Activated CD8-positive, alpha-beta T cell treated with anti-CD3 and anti-CD28 coated beads, Interleukin-2, amount 10 ng/mL, durations not matched to agents 7 days and 5 days (primary cell): ENCODE measurements at regions not wholly inside any gene's neighbourhood (a gene's known extent, or its start where the extent isn't known, plus 50 kb on each side); places are given as distances from the start of the nearest gene placed in this dataset.
"Not testable (repeated sequence)": the region's sequence is repeated elsewhere in the genome, so short reads cannot be mapped to it uniquely, and the experiment has no call there.

Experiments
- ATAC-seq: fragments of 150-1000 bp; cut with Tn5 transposase; one replicate; pipeline ENCODE4 v1.10.0; 2021; ENCODE audit warnings: moderate library complexity
- CTCF ChIA-PET: fragments of 350-600 bp; sonication (Branson Sonifier 250); formaldehyde crosslinking; loops from one replicate; lab custom pipeline; 2021; ENCODE audit warnings: antibody characterized with exemption; lab: Charles Lee
- POLR2A ChIA-PET: fragments of 350-600 bp; sonication (Branson Sonifier 250); formaldehyde crosslinking; loops from one replicate; lab custom pipeline; 2021; ENCODE audit warnings: antibody characterized with exemption; lab: Charles Lee
- DNase-seq: peaks from one replicate; pipeline ENCODE4 v3.0.0-alpha.2; 2020
- H3K27ac Mint-ChIP-seq: one replicate; pipeline ENCODE4 v1.8.0; 2021; ENCODE audit warnings: mild to moderate bottlenecking, mixed read lengths
- H3K27me3 Mint-ChIP-seq: one replicate; pipeline ENCODE4 v1.8.0; 2021; ENCODE audit warnings: low read depth, mixed read lengths
- H3K36me3 Mint-ChIP-seq: one replicate; pipeline ENCODE4 v1.8.0; 2021; ENCODE audit warnings: low read depth, mixed read lengths
- H3K4me1 Mint-ChIP-seq: one replicate; pipeline ENCODE4 v1.8.0; 2021; ENCODE audit warnings: low read depth, mixed read lengths
- H3K4me3 Mint-ChIP-seq: one replicate; pipeline ENCODE4 v1.8.0; 2021; ENCODE audit warnings: mild to moderate bottlenecking, mixed read lengths
- H3K9me3 Mint-ChIP-seq: one replicate; pipeline ENCODE4 v1.8.0; 2022; ENCODE audit warnings: mixed read lengths; ENCODE audit not compliant: insufficient read depth

GRCh38 chr5:84715091-84715490, 330.4 kb upstream of the EDIL3 start:
- ChIA-PET CTCF (no interaction called here), POLR2A (no interaction called here)
- Mint-ChIP-seq H3K36me3 (no peaks in the 10 kb centered on the region), H3K9me3 (peaks cover 7% of the 10 kb centered on the region), H3K27ac (no peak overlapping the region), H3K4me1 (no peaks in the 10 kb centered on the region), H3K27me3 (no peaks in the 10 kb centered on the region), H3K4me3 (no peak overlapping the region)
- no peak for DNase-seq
- no peak for ATAC-seq

- POLR2A ChIA-PET: no interaction called here
- Mint-ChIP-seq H3K27me3 (no peaks in the 10 kb centered on the region), H3K4me1 (no peaks in the 10 kb centered on the region), H3K9me3 (no peaks in the 10 kb centered on the region), H3K4me3 (no peak overlapping the region), H3K36me3 (no peaks in the 10 kb centered on the region), H3K27ac (no peak overlapping the region)
- DNase-seq (no peak), ATAC-seq (no peak)
- CTCF ChIA-PET: no interaction called here
Observed at GRCh38 chr5:84709075-84709474, 324.4 kb upstream of the EDIL3 start.

GRCh38 chr5:84706678-84707641, 322.3 kb upstream of the EDIL3 start:
- ATAC-seq: no peak
- Mint-ChIP-seq H3K27ac (no peak overlapping the region), H3K4me1 (no peaks in the 10 kb centered on the region), H3K4me3 (no peak overlapping the region), H3K27me3 (no peaks in the 10 kb centered on the region), H3K36me3 (no peaks in the 10 kb centered on the region), H3K9me3 (no peaks in the 10 kb centered on the region)
- CTCF ChIA-PET: no interaction called here
- no peak for DNase-seq
- POLR2A ChIA-PET: no interaction called here

- CTCF ChIA-PET, ATAC-seq, H3K27ac Mint-ChIP-seq, H3K4me3 Mint-ChIP-seq, H3K27me3 Mint-ChIP-seq, POLR2A ChIA-PET, H3K9me3 Mint-ChIP-seq, DNase-seq, H3K36me3 Mint-ChIP-seq, H3K4me1 Mint-ChIP-seq: not testable (repeated sequence)
Observed at GRCh38 chr5:84700545-84700944, 315.9 kb upstream of the EDIL3 start.

GRCh38 chr5:84696651-84697050, 312.0 kb upstream of the EDIL3 start:
- Mint-ChIP-seq H3K9me3 (peaks cover 5% of the 10 kb centered on the region), H3K36me3 (no peaks in the 10 kb centered on the region), H3K27ac (no peak overlapping the region), H3K4me1 (no peaks in the 10 kb centered on the region), H3K27me3 (no peaks in the 10 kb centered on the region), H3K4me3 (no peak overlapping the region)
- DNase-seq: no peak
- CTCF ChIA-PET: no interaction called here
- no peak for ATAC-seq
- POLR2A ChIA-PET: no interaction called here

GRCh38 chr5:84695330-84695729, 310.6 kb upstream of the EDIL3 start:
- ATAC-seq (no peak), DNase-seq (no peak)
- Mint-ChIP-seq H3K27ac (no peak overlapping the region), H3K9me3 (peaks cover 5% of the 10 kb centered on the region), H3K36me3 (no peaks in the 10 kb centered on the region), H3K4me3 (no peak overlapping the region), H3K27me3 (no peaks in the 10 kb centered on the region), H3K4me1 (no peaks in the 10 kb centered on the region)
- ChIA-PET CTCF (no interaction called here), POLR2A (no interaction called here)

GRCh38 chr5:84693256-84693655, 308.6 kb upstream of the EDIL3 start:
- Mint-ChIP-seq H3K36me3 (no peaks in the 10 kb centered on the region), H3K9me3 (peaks cover 5% of the 10 kb centered on the region), H3K27ac (no peak overlapping the region), H3K4me3 (no peak overlapping the region), H3K27me3 (no peaks in the 10 kb centered on the region), H3K4me1 (no peaks in the 10 kb centered on the region)
- CTCF ChIA-PET: no interaction called here
- DNase-seq: no peak
- POLR2A ChIA-PET: no interaction called here
- no peak for ATAC-seq

- no peak overlapping the region for H3K27ac Mint-ChIP-seq
- H3K4me3 Mint-ChIP-seq: no peak overlapping the region
- no peaks in the 10 kb centered on the region for H3K36me3 Mint-ChIP-seq
- no peak for DNase-seq
- no peaks in the 10 kb centered on the region for H3K9me3 Mint-ChIP-seq
- no peaks in the 10 kb centered on the region for H3K4me1 Mint-ChIP-seq
- POLR2A ChIA-PET: no interaction called here
- H3K27me3 Mint-ChIP-seq: no peaks in the 10 kb centered on the region
- CTCF ChIA-PET: no interaction called here
- no peak for ATAC-seq
Observed at GRCh38 chr5:84688566-84688965, 303.9 kb upstream of the EDIL3 start.

- CTCF ChIA-PET: no interaction called here
- POLR2A ChIA-PET: no interaction called here
Observed at GRCh38 chr5:84685121-84685894, 300.6 kb upstream of the EDIL3 start.

GRCh38 chr5:84683594-84683993, 298.9 kb upstream of the EDIL3 start:
- POLR2A ChIA-PET: no interaction called here

More at GRCh38 chr5:84685121-84685894, 300.6 kb upstream of the EDIL3 start:
- Mint-ChIP-seq H3K27me3 (no peaks in the 10 kb centered on the region), H3K9me3 (no peaks in the 10 kb centered on the region), H3K4me3 (no peak overlapping the region), H3K27ac (no peak overlapping the region), H3K36me3 (no peaks in the 10 kb centered on the region), H3K4me1 (no peaks in the 10 kb centered on the region)
- DNase-seq: no peak
- no peak for ATAC-seq

GRCh38 chr5:84682531-84682930, 297.9 kb upstream of the EDIL3 start:
- Mint-ChIP-seq H3K27ac (no peak overlapping the region), H3K27me3 (no peaks in the 10 kb centered on the region), H3K4me1 (no peaks in the 10 kb centered on the region), H3K4me3 (no peak overlapping the region), H3K36me3 (no peaks in the 10 kb centered on the region), H3K9me3 (no peaks in the 10 kb centered on the region)
- ChIA-PET POLR2A (no interaction called here), CTCF (no interaction called here)
- ATAC-seq (no peak), DNase-seq (no peak)

More at GRCh38 chr5:84683594-84683993, 298.9 kb upstream of the EDIL3 start:
- no peaks in the 10 kb centered on the region for H3K9me3 Mint-ChIP-seq
- ATAC-seq (no peak), DNase-seq (no peak)
- no peak overlapping the region for H3K27ac Mint-ChIP-seq
- CTCF ChIA-PET: no interaction called here
- no peaks in the 10 kb centered on the region for H3K27me3 Mint-ChIP-seq
- H3K36me3 Mint-ChIP-seq: no peaks in the 10 kb centered on the region
- no peaks in the 10 kb centered on the region for H3K4me1 Mint-ChIP-seq
- H3K4me3 Mint-ChIP-seq: no peak overlapping the region

GRCh38 chr5:84680908-84681307, 296.2 kb upstream of the EDIL3 start:
- CTCF ChIA-PET: no interaction called here
- no peaks in the 10 kb centered on the region for H3K4me1 Mint-ChIP-seq
- DNase-seq (no peak), ATAC-seq (no peak)
- no peaks in the 10 kb centered on the region for H3K9me3 Mint-ChIP-seq
- no peaks in the 10 kb centered on the region for H3K36me3 Mint-ChIP-seq
- H3K27me3 Mint-ChIP-seq: no peaks in the 10 kb centered on the region
- no peak overlapping the region for H3K27ac Mint-ChIP-seq
- H3K4me3 Mint-ChIP-seq: no peak overlapping the region
- POLR2A ChIA-PET: no interaction called here
